Stimulated activated CD8-positive, alpha-beta memory T cell treated with anti-CD3 and anti-CD28 coated beads, Interleukin-15, amount 100 ng/mL, for 1 hour (primary cell): ENCODE measurements at regions not wholly inside any gene's neighbourhood (a gene's known extent, or its start where the extent isn't known, plus 50 kb on each side); places are given as distances from the start of the nearest gene placed in this dataset.

Experiments
- DNase-seq: peaks from one replicate; pipeline ENCODE4 v3.0.0-alpha.2; 2020; ENCODE audit warnings: low read depth

DNA sequence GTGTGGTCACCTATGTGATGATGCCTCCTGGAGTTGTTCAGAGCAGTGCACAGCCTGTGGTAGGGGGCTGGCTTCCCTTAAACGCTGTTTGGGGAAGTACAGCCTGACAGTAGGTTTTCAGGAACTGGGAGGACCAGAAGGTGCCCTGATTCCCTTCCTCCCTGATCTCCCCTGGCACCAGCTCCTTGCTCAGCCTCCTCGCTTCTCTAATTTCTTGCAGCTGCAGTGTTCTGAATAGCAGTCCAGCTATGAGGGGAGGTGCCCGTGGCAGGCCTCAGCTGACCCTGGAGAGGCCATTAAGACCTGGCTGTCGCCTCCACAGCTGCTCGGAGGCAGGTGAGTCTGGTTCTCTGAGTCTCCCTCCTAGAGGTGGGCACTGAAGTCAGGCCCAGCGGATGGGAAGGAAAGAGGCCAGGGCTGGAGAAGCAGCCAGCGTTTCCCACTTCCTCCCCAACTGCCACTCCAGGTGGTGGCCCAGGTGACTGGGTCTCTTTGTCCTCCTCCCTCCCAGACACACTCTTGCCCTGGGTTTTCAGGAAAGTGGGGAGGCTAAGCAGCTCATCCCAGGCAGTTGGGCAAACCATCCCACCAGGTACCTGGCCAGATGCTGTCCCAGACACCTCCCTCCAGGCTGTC, 52.0 kb upstream of the RPL11 start:
- no peak for DNase-seq

- no peak for DNase-seq
Observed at GRCh38 chr1:23638786-23639241, 52.8 kb upstream of the RPL11 start.

GRCh38 chr1:23638188-23638619, 53.4 kb upstream of the RPL11 start:
- no peak for DNase-seq

DNA sequence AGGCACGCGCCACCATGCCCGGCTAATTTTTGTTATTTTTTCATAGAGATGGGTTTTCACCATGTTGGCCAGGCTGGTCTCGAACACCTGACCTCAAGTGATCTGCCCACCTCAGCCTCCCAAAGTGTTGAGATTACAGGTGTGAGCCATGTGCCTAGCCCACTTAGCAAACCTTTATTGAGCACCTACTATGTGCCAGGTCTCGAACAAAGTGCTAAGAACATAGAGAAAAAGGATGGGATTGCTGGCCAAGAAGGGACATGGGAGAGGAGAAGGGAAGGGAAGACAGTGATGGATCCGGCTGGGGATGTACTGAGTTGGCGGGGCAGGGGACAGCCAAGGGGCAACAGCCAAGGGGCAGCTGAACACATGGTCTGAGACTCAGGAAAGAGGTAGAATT, 55.6 kb upstream of the RPL11 start:
- no peak for DNase-seq

GRCh38 chr1:23634840-23635651, 56.6 kb upstream of the RPL11 start:
- DNase-seq: peak; percentile 32

GRCh38 chr1:23634518-23634839, 57.1 kb upstream of the RPL11 start:
- DNase-seq: no peak

GRCh38 chr1:23632479-23633160, 59.0 kb upstream of the RPL11 start:
- DNase-seq: no peak

GRCh38 chr1:23629708-23630290, 61.8 kb upstream of the RPL11 start:
- no peak for DNase-seq

GRCh38 chr1:23628951-23629387, 62.6 kb upstream of the RPL11 start:
- no peak for DNase-seq

- DNase-seq: no peak
Observed at GRCh38 chr1:23627069-23627735, 64.4 kb upstream of the RPL11 start.

DNA sequence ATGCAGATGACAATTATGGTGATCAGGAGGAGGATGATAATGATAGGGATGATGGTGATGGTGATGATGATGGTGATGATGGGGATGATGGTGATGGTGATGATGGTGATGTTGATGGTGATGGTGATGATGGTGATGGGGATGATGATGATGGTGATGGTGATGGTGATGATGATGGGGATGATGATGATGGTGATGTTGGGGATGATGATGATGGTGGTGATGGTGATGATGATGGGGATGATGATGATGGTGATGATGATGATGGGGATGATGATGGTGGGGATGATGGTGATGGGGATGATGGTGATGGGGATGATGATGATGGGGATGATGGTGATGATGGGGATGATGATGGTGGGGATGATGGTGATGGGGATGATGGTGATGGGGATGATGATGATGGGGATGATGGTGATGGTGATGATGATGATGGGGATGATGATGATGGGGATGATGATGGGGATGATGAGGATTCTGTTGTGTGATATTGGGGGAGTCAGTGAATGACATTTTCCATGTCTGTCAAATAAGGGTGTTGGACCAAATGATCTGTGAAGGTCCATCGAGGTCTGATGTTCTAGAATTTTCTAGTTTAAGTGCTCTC, 65.6 kb upstream of the RPL11 start:
- DNase-seq: no peak

GRCh38 chr1:23625459-23625858, 66.1 kb upstream of the RPL11 start:
- no peak for DNase-seq

DNA sequence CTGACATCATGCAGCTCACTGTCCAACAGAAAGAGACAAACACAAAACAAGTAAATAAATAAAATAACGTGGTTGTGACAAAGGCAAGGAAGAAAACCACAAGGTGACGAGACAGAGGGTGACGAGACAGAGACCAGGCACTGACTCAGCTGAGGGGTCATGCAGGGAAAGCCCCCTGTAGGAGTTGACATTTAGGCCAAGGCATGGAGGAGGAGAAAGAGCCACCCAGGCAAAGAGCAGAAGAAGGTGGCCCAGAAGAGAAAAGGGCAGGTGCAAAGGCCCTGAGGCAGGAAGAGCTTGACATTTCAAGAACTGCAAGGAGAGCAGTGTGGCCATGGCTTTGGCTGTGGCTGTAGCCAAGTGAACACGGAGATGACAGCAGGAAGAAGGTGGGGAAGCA, 65.1 kb upstream of the ID3 start:
- DNase-seq: no peak

- DNase-seq: no peak
Observed at GRCh38 chr1:23622284-23622683, 63.0 kb upstream of the ID3 start.

DNA sequence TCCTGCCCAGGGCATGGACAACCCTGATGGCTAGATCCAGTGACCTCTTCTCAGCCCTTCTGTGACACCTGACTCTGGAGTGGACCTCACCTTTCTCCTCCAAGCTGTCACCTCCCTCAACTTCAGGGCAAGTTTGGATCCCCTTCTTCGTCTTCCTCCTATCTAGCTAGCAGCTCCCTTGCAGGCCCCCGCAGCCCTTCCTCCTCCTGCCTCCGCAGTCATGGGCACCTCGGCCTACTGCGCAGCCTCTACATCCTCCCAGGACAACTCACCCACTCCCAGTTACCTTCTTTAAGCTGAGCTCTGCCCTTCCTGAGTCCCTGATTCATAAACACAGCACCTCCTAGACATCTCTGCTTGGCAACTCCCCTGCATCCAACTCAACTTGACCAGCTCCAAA, 61.3 kb upstream of the ID3 start:
- DNase-seq: no peak

- DNase-seq: peak; percentile 53
Observed at GRCh38 chr1:23619299-23620188, 60.2 kb upstream of the ID3 start.

GRCh38 chr1:23618586-23619083, 59.3 kb upstream of the ID3 start:
- no peak for DNase-seq

DNA sequence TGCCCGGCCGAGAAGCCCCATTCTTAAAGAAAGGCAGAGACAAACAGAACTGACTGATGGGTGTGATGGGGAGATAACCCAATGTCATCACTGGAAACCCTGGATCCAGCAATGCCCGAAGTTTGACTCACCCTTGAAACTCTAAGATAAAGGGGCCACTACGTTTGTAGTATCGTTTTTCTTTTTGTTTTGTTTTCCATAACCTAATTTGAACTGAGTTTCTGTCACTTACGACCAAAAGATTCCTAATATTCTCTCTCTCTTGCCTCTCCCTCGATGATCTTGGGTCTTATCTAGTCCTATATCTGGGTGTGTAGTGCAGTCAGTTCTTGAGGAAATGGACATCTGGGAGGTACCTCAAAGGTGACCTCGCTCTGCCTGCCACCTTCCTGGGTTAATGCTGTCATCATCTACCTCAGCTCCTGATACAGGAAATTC, 57.8 kb upstream of the ID3 start:
- DNase-seq: no peak

- no peak for DNase-seq
Observed at GRCh38 chr1:23616292-23616824, 57.1 kb upstream of the ID3 start.

DNA sequence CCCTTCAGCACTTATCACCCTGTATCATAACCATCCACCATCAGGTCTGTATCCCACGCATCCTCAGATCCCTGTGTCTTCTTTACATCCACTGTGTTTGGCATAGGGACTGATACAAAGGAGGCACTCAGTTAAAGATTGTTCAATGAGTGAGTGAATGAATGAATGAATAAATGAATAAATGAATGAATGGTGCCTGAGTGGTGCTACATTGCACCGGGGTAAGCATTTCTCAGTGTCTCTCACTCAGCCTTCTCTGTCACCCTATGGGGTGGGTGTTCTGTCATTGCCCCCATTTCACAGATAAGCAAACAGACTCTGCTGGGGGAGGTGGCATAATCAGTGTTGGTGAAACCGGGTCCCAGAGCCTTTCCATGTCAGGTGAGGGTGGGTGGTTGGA, 56.6 kb upstream of the ID3 start:
- no peak for DNase-seq
